Activated naive CD4-positive, alpha-beta T cell treated with anti-CD3 and anti-CD28 coated beads for 36 hours (primary cell): ENCODE measurements at regions not wholly inside any gene's neighbourhood (a gene's known extent, or its start where the extent isn't known, plus 50 kb on each side); places are given as distances from the start of the nearest gene placed in this dataset.

Experiments
- CTCF ChIA-PET: fragments of 350-600 bp; sonication (Branson Sonifier 250); formaldehyde crosslinking; loops from one replicate; lab custom pipeline; 2021; ENCODE audit warnings: antibody characterized with exemption; lab: Charles Lee
- DNase-seq: peaks from one replicate; pipeline ENCODE4 v3.0.0-alpha.2; 2020
- H3K27ac Mint-ChIP-seq: one replicate; pipeline ENCODE4 v1.8.0; 2021; ENCODE audit warnings: mild to moderate bottlenecking, mixed read lengths
- H3K27me3 Mint-ChIP-seq: one replicate; pipeline ENCODE4 v1.8.0; 2021; ENCODE audit warnings: low read depth, mixed read lengths
- H3K36me3 Mint-ChIP-seq: one replicate; pipeline ENCODE4 v1.8.0; 2021; ENCODE audit warnings: low read depth, mixed read lengths
- H3K4me1 Mint-ChIP-seq: one replicate; pipeline ENCODE4 v1.8.0; 2021; ENCODE audit warnings: low read depth, mixed read lengths
- H3K4me3 Mint-ChIP-seq: one replicate; pipeline ENCODE4 v1.8.0; 2021; ENCODE audit warnings: mild to moderate bottlenecking, moderate library complexity, mixed read lengths
- H3K9me3 Mint-ChIP-seq: one replicate; pipeline ENCODE4 v1.8.0; 2021; ENCODE audit warnings: mixed read lengths
- intact Hi-C: fragments of 100-400 bp; cut with micrococcal nuclease; formaldehyde crosslinking; loops from one replicate; pipeline ENCODE4 v1.15.1; 2023

DNA sequence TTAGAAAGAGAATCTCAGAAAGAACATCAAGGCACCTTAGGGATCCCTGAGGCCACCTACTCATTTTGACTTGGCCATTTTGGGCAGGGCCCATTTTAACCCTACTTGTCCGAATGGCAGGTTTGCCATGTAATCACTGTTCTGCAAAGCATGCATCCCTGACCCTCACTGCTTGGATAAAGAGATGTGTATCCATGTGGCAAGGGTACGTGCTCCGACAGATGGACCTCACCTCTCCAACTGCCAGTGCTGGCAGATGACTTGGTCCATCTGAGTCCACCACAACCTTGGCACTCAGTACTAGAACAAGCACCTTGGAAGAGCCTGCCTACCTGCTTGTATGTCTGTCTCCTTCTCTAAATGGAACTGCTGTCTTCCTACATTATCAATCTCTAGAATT lies 139.4 kb downstream of the SPATA19 start:
- H3K4me1 Mint-ChIP-seq = no peaks in the 10 kb centered on the region
- H3K36me3 Mint-ChIP-seq = no peaks in the 10 kb centered on the region
- H3K27ac Mint-ChIP-seq = no peak overlapping the region
- H3K9me3 Mint-ChIP-seq = no peaks in the 10 kb centered on the region
- no peak overlapping the region for H3K4me3 Mint-ChIP-seq
- peaks cover 5% of the 10 kb centered on the region for H3K27me3 Mint-ChIP-seq
- intact Hi-C loops = no loop called here
- CTCF ChIA-PET = no interaction called here
- DNase-seq = no peak

DNA sequence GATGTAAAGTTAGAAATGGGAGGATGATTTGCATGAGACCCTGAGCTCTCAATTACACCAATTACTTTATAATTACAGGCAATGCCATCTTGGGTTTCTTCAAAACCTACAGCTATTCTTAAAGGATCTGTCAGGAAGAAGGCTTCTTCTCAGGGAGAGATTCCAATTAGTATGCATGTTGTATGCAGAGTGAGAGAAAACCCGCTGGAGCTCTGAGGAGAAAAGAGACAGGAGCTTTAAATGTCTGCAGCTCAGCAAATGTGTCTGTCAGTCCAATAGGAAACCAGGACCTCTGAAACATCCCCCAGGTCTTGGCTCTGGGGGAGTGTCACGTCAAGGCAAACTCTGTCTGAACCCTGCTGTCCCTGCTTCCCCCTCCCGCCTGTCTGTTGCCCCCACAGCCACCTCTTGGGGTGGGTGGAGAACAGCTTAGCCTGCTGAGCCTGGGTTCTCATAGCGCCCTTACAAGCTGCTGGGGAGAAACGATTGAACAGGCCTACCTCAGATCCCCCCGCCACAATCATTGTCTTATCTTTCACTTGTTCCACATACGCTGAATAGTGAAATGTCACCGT lies 140.2 kb downstream of the SPATA19 start:
- intact Hi-C loops = no loop called here
- no peak for DNase-seq
- CTCF ChIA-PET = no interaction called here
- Mint-ChIP-seq H3K27ac (no peak overlapping the region), H3K4me3 (no peak overlapping the region), H3K27me3 (peaks cover 5% of the 10 kb centered on the region), H3K4me1 (no peaks in the 10 kb centered on the region), H3K36me3 (no peaks in the 10 kb centered on the region), H3K9me3 (no peaks in the 10 kb centered on the region)

GRCh38 chr11:133699071-133699470 lies 146.2 kb downstream of the SPATA19 start:
- DNase-seq = no peak
- no peaks in the 10 kb centered on the region for H3K4me1 Mint-ChIP-seq
- no peak overlapping the region for H3K27ac Mint-ChIP-seq
- intact Hi-C loops = no loop called here
- no peaks in the 10 kb centered on the region for H3K9me3 Mint-ChIP-seq
- H3K27me3 Mint-ChIP-seq = peaks cover 2% of the 10 kb centered on the region
- CTCF ChIA-PET = no interaction called here
- no peaks in the 10 kb centered on the region for H3K36me3 Mint-ChIP-seq
- H3K4me3 Mint-ChIP-seq = no peak overlapping the region

GRCh38 chr11:133698654-133699053 lies 146.7 kb downstream of the SPATA19 start:
- Mint-ChIP-seq H3K4me1 (no peaks in the 10 kb centered on the region), H3K9me3 (no peaks in the 10 kb centered on the region), H3K36me3 (no peaks in the 10 kb centered on the region), H3K4me3 (no peak overlapping the region), H3K27me3 (no peaks in the 10 kb centered on the region), H3K27ac (no peak overlapping the region)
- intact Hi-C loops = no loop called here
- CTCF ChIA-PET = no interaction called here
- no peak for DNase-seq

- H3K27me3 Mint-ChIP-seq = no peaks in the 10 kb centered on the region
- CTCF ChIA-PET = no interaction called here
- no peaks in the 10 kb centered on the region for H3K9me3 Mint-ChIP-seq
- DNase-seq = no peak
- no peaks in the 10 kb centered on the region for H3K4me1 Mint-ChIP-seq
- intact Hi-C loops = no loop called here
- no peak overlapping the region for H3K4me3 Mint-ChIP-seq
- no peak overlapping the region for H3K27ac Mint-ChIP-seq
- H3K36me3 Mint-ChIP-seq = no peaks in the 10 kb centered on the region
Measured at GRCh38 chr11:133697603-133698180, 147.6 kb downstream of the SPATA19 start.

DNA sequence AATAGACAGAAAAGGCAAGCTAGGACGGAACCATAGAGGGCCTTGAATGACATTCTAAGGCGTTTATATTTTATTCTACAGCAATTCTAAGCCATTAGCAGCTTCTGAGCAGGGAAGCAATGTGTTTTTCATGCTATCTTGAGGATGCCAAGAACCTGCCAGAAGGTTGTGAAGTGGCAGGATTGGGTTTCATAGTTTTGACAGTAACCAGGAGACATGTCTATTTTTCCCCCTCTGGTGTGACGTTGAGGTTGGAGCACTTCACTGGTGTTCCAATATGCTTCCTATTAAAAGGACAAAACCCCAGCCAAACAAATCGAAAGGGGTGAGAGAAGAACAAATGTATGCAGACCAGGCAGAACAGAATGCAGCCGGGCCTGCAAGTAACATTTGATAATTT lies 148.2 kb downstream of the SPATA19 start:
- no peak for DNase-seq
- intact Hi-C loops = no loop called here

GRCh38 chr11:133695387-133695786 lies 149.9 kb downstream of the SPATA19 start:
- H3K4me3 Mint-ChIP-seq = no peak overlapping the region
- H3K27ac Mint-ChIP-seq = no peak overlapping the region
- no peaks in the 10 kb centered on the region for H3K36me3 Mint-ChIP-seq
- H3K4me1 Mint-ChIP-seq = no peaks in the 10 kb centered on the region
- H3K9me3 Mint-ChIP-seq = no peaks in the 10 kb centered on the region
- no peaks in the 10 kb centered on the region for H3K27me3 Mint-ChIP-seq
- DNase-seq = no peak
- CTCF ChIA-PET = no interaction called here
- intact Hi-C loops = no loop called here

More for the DNA sequence above, 148.2 kb downstream of the SPATA19 start:
- no peaks in the 10 kb centered on the region for H3K36me3 Mint-ChIP-seq
- no peaks in the 10 kb centered on the region for H3K9me3 Mint-ChIP-seq
- H3K27me3 Mint-ChIP-seq = no peaks in the 10 kb centered on the region
- H3K4me3 Mint-ChIP-seq = no peak overlapping the region
- CTCF ChIA-PET = no interaction called here
- no peaks in the 10 kb centered on the region for H3K4me1 Mint-ChIP-seq
- no peak overlapping the region for H3K27ac Mint-ChIP-seq

- Mint-ChIP-seq H3K36me3 (no peaks in the 10 kb centered on the region), H3K27ac (no peak overlapping the region), H3K27me3 (no peaks in the 10 kb centered on the region), H3K4me3 (no peak overlapping the region), H3K4me1 (no peaks in the 10 kb centered on the region), H3K9me3 (no peaks in the 10 kb centered on the region)
- CTCF ChIA-PET = no interaction called here
- intact Hi-C loops = no loop called here
- no peak for DNase-seq
Measured at GRCh38 chr11:133694701-133695100, 150.6 kb downstream of the SPATA19 start.

- intact Hi-C loops = no loop called here
- Mint-ChIP-seq H3K4me1 (no peaks in the 10 kb centered on the region), H3K27ac (no peak overlapping the region), H3K4me3 (no peak overlapping the region), H3K36me3 (no peaks in the 10 kb centered on the region), H3K27me3 (peaks cover 2% of the 10 kb centered on the region), H3K9me3 (no peaks in the 10 kb centered on the region)
- CTCF ChIA-PET = no interaction called here
- no peak for DNase-seq
Measured at GRCh38 chr11:133693110-133693509, 152.2 kb downstream of the SPATA19 start.

- Mint-ChIP-seq H3K27me3 (peaks cover 2% of the 10 kb centered on the region), H3K4me1 (no peaks in the 10 kb centered on the region), H3K36me3 (no peaks in the 10 kb centered on the region), H3K4me3 (no peak overlapping the region), H3K27ac (no peak overlapping the region), H3K9me3 (no peaks in the 10 kb centered on the region)
- intact Hi-C loops = no loop called here
- DNase-seq = no peak
- CTCF ChIA-PET = no interaction called here
Measured at GRCh38 chr11:133692126-133692934, 153.0 kb downstream of the SPATA19 start.

GRCh38 chr11:133687781-133688180 lies 155.5 kb upstream of the OPCML start:
- no peak overlapping the region for H3K27ac Mint-ChIP-seq
- CTCF ChIA-PET = no interaction called here
- H3K9me3 Mint-ChIP-seq = no peaks in the 10 kb centered on the region
- DNase-seq = no peak
- H3K4me3 Mint-ChIP-seq = no peak overlapping the region
- intact Hi-C loops = no loop called here
- H3K27me3 Mint-ChIP-seq = peaks cover 7% of the 10 kb centered on the region
- no peaks in the 10 kb centered on the region for H3K36me3 Mint-ChIP-seq
- no peaks in the 10 kb centered on the region for H3K4me1 Mint-ChIP-seq

DNA sequence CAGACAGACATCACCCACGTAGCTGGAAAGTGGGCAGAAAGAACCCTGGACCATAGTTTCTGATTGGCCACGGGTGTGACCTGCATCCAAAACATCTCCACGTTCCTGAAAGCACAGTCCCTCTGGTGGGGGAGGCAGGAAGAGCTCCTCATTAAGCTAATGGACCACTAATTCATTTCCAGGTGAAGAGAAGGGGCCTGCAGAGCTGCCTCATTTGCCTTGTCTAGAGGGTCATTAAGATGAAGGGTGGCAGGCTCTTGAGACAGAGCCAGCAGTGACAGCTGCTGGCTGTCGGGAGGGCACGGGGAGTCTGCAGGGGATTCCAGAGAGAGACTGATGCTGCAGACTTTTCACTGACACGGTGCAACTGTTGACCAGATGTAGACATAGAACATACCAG lies 149.6 kb upstream of the OPCML start:
- Mint-ChIP-seq H3K27me3 (peaks cover 16% of the 10 kb centered on the region), H3K27ac (no peak overlapping the region), H3K4me3 (no peak overlapping the region), H3K4me1 (no peaks in the 10 kb centered on the region), H3K9me3 (no peaks in the 10 kb centered on the region), H3K36me3 (no peaks in the 10 kb centered on the region)
- intact Hi-C loops = no loop called here
- CTCF ChIA-PET = no interaction called here
- DNase-seq = no peak

GRCh38 chr11:133679896-133680295 lies 147.6 kb upstream of the OPCML start:
- peaks cover 16% of the 10 kb centered on the region for H3K27me3 Mint-ChIP-seq
- DNase-seq = no peak
- H3K27ac Mint-ChIP-seq = no peak overlapping the region
- H3K4me3 Mint-ChIP-seq = no peak overlapping the region
- intact Hi-C loops = no loop called here
- H3K9me3 Mint-ChIP-seq = no peaks in the 10 kb centered on the region
- no peaks in the 10 kb centered on the region for H3K36me3 Mint-ChIP-seq
- no peaks in the 10 kb centered on the region for H3K4me1 Mint-ChIP-seq
- CTCF ChIA-PET = no interaction called here
